ENCODE measurements at regions not wholly inside any gene's neighbourhood (a gene's known extent, or its start where the extent isn't known, plus 50 kb on each side); places are given as distances from the start of the nearest gene placed in this dataset.

DNA sequence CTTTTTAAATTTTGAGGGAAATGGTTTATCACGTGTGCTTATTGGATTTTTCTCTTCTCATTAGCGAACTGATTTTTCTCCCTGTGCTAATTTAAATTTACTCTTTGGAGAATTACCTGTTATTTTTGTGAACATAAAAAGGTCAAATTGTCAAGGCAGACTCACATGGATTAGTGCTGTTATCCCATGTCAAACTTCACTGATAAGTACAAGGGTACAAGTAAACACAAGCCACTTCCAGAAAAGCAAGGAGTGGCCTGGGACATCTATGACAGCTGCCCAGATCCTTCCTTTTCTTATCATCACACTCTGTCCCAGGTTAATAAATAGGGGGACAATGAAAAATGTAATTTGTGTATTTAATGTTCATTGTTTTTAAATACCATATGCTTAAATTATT lies 901.2 kb downstream of the LTN1 start:
- FAIRE-seq (no peak), DNase-seq (ENCODE audit: insufficient read length, low spot score) (no peak)
- TF ChIP-seq, protein P1, sequence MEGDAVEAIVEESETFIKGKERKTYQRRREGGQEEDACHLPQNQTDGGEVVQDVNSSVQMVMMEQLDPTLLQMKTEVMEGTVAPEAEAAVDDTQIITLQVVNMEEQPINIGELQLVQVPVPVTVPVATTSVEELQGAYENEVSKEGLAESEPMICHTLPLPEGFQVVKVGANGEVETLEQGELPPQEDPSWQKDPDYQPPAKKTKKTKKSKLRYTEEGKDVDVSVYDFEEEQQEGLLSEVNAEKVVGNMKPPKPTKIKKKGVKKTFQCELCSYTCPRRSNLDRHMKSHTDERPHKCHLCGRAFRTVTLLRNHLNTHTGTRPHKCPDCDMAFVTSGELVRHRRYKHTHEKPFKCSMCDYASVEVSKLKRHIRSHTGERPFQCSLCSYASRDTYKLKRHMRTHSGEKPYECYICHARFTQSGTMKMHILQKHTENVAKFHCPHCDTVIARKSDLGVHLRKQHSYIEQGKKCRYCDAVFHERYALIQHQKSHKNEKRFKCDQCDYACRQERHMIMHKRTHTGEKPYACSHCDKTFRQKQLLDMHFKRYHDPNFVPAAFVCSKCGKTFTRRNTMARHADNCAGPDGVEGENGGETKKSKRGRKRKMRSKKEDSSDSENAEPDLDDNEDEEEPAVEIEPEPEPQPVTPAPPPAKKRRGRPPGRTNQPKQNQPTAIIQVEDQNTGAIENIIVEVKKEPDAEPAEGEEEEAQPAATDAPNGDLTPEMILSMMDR (IDR thresholded peaks at IDR 0.05; ENCODE audit: insufficient read depth, missing control alignments): no peak

DNA sequence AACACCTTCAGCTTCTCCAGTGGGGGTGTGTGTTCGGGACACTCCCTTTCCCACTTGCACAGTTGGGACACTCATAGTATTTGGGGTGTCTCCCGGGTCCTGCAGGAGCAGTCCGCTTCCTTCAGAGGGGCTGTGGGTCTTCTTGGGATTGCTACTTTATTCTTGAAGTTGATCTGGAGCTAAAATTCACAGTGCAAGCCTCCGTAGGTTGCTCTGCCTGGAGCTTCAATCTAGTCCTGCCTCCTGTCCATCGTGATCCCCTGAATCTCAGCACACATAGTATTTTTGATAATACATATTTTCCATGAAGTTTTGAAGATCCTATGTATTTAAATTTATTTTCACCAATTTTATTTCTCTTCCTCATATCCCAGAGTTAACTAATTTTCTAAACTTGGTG lies 902.1 kb downstream of the LTN1 start:
- FAIRE-seq (no peak), DNase-seq (ENCODE audit: insufficient read length, low spot score) (no peak)
- TF ChIP-seq, protein P1 (IDR thresholded peaks at IDR 0.05; ENCODE audit: insufficient read depth, missing control alignments): no peak

DNA sequence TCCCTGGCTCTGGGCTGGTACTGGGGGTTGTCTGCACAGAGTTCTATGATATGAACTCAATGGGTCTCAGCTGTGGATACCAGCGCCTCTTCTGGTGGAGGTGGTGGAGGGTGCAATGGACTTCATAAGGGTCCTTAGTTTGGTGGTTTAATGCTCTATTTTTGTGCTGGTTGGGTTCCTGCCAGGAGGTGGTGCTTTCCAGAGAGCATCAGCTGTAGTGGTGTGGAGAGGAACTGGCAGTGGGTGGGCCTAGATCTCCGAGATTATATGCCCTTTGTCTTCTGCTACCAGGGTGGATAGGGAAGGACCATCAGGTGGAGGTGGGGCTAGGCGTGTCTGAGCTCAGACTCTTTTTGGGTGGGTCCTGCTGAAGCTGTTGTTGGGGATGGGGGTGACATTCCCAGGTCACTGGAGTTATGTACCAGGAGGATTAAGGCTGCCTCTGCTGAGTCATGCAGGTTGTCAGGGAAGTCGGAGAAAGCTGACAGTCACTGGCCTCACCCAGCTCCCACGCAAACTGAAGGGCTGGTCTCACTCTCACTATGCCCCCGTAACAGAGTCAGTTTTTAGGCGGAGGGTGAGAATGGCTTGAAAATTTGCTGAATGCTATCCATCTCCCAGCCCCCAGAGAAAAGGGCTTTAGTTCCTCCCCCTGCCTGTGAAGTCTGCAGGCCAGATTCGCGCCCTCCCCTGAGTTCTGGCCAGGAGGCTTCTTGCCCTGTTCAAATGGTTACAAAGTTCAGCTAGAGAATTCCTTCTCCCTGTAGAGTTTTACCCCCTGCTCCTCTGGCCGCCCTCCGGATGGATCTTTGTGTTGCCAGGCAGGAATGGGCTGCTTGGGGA lies 902.9 kb downstream of the LTN1 start:
- TF ChIP-seq, protein P1 (IDR thresholded peaks at IDR 0.05; ENCODE audit: insufficient read depth, missing control alignments): no peak
- FAIRE-seq (no peak), DNase-seq (ENCODE audit: insufficient read length, low spot score) (no peak)

DNA sequence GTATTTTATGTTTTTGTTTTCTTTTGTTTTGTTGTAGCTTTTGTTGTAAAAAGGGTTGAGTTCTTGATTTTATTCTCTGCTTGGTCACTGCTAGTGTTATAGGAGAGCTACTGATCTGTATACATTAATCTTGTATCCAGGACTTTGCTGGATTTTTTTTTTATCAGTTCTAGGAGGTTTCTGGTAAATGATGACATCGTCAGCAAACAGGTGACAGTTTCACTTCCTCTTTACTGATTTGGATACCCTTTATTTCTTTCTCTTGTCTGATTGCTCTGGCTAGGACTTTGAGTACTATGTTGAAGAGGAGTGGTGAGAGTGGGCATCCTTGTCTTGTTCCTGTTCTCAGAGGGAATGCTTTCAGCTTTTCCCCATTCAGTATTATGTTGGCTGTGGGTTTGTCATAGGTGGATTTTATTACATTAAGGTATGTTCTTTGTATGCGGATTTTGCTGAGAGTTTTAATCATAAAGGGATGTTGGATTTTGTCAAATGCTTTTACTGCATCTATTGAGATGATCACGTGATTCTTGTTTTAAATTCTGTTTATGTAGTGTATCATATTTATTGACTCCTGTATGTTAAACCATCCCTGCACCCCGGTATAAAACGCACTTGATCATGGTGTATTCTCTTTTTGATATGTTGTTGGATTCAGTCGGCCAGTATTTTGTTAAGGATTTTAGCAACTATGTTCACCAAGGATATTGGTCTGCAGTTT lies 905.7 kb downstream of the LTN1 start:
- TF ChIP-seq, protein P1 (IDR thresholded peaks at IDR 0.05; ENCODE audit: insufficient read depth, missing control alignments): no peak
- FAIRE-seq (no peak), DNase-seq (ENCODE audit: insufficient read length, low spot score) (no peak)

DNA sequence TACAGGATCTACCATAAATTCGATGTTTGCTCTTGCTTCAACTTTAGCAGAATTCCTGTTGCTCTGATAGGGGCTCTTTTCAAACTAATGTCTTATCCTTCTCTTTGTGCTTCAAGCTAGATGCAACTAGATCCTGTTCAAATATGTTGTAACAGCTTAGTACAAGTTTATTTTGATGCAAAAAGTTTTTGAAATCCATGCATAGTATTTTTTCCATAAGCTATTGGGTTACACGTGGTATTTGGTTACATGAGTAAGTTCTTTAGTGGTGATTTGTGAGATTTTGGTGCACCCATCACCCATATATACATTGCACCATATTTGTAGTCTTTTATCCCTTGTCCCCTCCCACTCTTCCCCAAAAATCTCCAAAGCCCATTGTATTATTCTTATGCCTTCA lies 907.7 kb downstream of the LTN1 start:
- TF ChIP-seq, protein P1 (IDR thresholded peaks at IDR 0.05; ENCODE audit: insufficient read depth, missing control alignments): no peak
- no peak for FAIRE-seq
- DNase-seq (ENCODE audit: insufficient read length, low spot score): no peak

DNA sequence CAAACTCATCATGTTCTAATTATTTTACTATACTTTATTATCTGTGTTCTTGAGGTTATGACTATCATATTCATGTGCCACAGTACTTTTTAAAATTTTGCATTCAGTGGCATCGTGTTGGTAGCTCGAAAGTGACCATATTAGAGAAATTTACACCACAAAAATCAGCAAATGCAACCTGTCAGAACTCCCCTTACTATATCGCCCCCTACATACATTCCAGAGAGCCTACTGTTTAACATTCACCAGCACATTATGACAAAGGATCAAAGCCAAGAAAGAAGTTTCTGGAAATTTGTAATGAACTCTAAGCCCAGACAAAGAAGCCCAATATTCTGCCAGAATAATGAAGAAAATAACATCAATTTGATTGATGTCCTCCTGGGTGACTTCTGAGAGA lies 909.3 kb downstream of the LTN1 start:
- TF ChIP-seq, protein P1 (IDR thresholded peaks at IDR 0.05; ENCODE audit: insufficient read depth, missing control alignments): no peak
- DNase-seq (ENCODE audit: insufficient read length, low spot score): no peak
- no peak for FAIRE-seq

DNA sequence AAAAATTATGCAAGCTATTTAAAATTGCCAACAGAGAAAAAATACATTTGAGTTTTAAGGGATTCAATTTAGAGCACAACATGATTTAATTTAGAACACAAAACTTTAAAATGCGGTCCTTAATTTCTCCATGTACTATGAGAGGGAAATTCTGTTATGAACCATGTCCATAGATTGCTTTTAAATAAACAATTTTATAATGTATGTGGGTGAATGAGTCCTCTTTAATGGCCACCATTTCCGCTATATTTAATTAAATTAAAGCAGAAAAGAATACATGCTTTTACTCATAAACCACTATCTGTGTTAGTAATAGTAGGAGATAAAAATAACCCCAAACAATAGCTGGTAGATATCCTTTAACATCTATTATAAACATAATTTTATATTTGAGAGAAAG lies 914.6 kb downstream of the LTN1 start:
- FAIRE-seq (no peak), DNase-seq (ENCODE audit: insufficient read length, low spot score) (no peak)
- TF ChIP-seq, protein P1 (IDR thresholded peaks at IDR 0.05; ENCODE audit: insufficient read depth, missing control alignments): no peak

Measured in D721Med (cell line).